Fibroblast of lung (primary cell): ENCODE measurements at regions not wholly inside any gene's neighbourhood (a gene's known extent, or its start where the extent isn't known, plus 50 kb on each side); places are given as distances from the start of the nearest gene placed in this dataset.

Experiments used
- CTCF ChIP-seq, 2 donors: IDR thresholded peaks in 1 of 2; conservative IDR thresholded peaks in 1 of 2; 1 replicate in 1 of 2; 2 replicates in 1 of 2; pipeline ENCODE4 v1.5.1; 2011 to 2012; ENCODE audit warnings: low read length in 2 of 2, control low read depth in 1 of 2, inconsistent platforms in 1 of 2, low read depth in 1 of 2, mild to moderate bottlenecking in 1 of 2
- EZH2 ChIP-seq: IDR thresholded peaks from 2 replicates; pipeline ENCODE4 v1.5.1; 2012; ENCODE audit warnings: low read length, control low read depth, mild to moderate bottlenecking; ENCODE audit errors: missing control alignments

DNA sequence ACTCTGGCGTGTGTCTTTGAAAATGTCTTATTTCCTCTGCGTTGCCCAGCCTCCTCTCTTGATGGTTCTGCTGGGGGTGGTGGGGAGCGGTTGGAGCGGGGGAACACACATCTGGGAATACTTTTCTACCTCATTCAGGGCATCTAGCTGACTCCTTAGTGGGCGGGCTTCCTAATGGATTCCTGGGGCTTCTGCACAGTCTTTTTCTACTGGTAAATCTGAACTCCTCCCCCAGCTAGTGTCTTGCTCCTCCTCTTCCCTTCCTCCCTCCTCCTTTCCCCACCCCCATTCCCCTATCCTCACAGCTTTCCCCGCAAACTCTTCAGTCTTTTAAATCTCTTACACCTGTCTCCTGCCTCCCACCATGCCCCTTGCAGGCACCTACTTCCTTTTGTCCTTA, 74.4 kb downstream of the PRL start:
- TF ChIP-seq CTCF (conservative IDR thresholded peaks at IDR 0.05 in 1 of 2, IDR thresholded peaks at IDR 0.05 in 1 of 2; ENCODE audit: low read depth in 1 of 2, low read length in 2 of 2) = no peak
- TF ChIP-seq EZH2 = no peak
